Neural cell (in vitro differentiated cells): ENCODE measurements at regions not wholly inside any gene's neighbourhood (a gene's known extent, or its start where the extent isn't known, plus 50 kb on each side); places are given as distances from the start of the nearest gene placed in this dataset.

Experiments used
- EP300 ChIP-seq: fragments of 450-650 bp; conservative IDR thresholded peaks from 2 replicates; pipeline ENCODE4 v1.6.1; 2014; ENCODE audit warnings: antibody characterized with exemption, mild to moderate bottlenecking, moderate library complexity; ENCODE audit not compliant: poor library complexity, severe bottlenecking
- EZH2 ChIP-seq: fragments of 200-600, 300-800 bp; shearing (Covaris generic), sonication (generic); IDR thresholded peaks from 2 replicates; pipeline ENCODE4 v1.6.1; 2014; ENCODE audit warnings: antibody characterized with exemption, low read length, borderline replicate concordance, mild to moderate bottlenecking; ENCODE audit not compliant: insufficient read depth, poor library complexity, severe bottlenecking
- MXI1 ChIP-seq: fragments of 450-650 bp; conservative IDR thresholded peaks from 2 replicates; pipeline ENCODE4 v1.6.1; 2014; ENCODE audit warnings: antibody characterized with exemption, mild to moderate bottlenecking; ENCODE audit not compliant: poor library complexity, severe bottlenecking
- POLR2AphosphoS5 ChIP-seq: IDR thresholded peaks from 2 replicates; pipeline ENCODE4 v1.6.1; 2012
- SMC3 ChIP-seq: fragments of 450-650 bp; conservative IDR thresholded peaks from 2 replicates; pipeline ENCODE4 v1.6.1; 2014; ENCODE audit warnings: antibody characterized with exemption, mild to moderate bottlenecking, moderate library complexity; ENCODE audit not compliant: poor library complexity
- TAF1 ChIP-seq: IDR thresholded peaks from 2 replicates; pipeline ENCODE4 v1.6.1; 2012; ENCODE audit warnings: low read depth
- TF ChIP-seq, protein P1 (sequence below): IDR thresholded peaks from 2 replicates; pipeline ENCODE4 v1.6.1; 2012; ENCODE audit warnings: borderline replicate concordance
- TF ChIP-seq, protein P2 (sequence below): fragments of 450-650 bp; IDR thresholded peaks from 2 replicates; pipeline ENCODE4 v1.5.1; 2014; ENCODE audit warnings: antibody characterized with exemption, mild to moderate bottlenecking, moderate library complexity; ENCODE audit not compliant: poor library complexity, severe bottlenecking

DNA sequence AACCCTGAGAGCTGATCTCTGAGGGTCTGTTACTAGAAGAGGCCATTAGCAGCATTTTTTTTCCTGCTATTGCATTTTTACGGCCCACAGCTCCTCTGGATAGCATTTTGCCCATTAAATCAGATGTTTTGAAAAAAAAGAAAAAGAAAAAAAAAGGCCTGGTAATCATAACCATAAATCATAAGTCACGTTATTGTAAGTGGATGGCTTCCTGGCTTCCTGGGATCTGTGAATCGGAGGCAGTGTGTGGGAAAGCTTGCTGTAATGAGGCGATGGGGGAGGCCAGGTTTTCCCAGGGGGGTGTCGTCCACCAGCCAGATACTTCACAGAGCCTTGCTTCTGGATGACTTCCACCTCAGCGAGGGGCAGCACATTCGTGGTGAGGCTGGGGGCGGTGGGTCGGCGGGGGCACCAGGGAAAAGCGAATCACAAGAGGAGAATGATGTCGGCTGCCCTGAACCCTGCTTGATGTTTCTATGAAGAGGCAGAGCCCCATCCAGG is 106.5 kb upstream of the SYT13 start:
- no peak for TF ChIP-seq SMC3
- TF ChIP-seq, protein P1, sequence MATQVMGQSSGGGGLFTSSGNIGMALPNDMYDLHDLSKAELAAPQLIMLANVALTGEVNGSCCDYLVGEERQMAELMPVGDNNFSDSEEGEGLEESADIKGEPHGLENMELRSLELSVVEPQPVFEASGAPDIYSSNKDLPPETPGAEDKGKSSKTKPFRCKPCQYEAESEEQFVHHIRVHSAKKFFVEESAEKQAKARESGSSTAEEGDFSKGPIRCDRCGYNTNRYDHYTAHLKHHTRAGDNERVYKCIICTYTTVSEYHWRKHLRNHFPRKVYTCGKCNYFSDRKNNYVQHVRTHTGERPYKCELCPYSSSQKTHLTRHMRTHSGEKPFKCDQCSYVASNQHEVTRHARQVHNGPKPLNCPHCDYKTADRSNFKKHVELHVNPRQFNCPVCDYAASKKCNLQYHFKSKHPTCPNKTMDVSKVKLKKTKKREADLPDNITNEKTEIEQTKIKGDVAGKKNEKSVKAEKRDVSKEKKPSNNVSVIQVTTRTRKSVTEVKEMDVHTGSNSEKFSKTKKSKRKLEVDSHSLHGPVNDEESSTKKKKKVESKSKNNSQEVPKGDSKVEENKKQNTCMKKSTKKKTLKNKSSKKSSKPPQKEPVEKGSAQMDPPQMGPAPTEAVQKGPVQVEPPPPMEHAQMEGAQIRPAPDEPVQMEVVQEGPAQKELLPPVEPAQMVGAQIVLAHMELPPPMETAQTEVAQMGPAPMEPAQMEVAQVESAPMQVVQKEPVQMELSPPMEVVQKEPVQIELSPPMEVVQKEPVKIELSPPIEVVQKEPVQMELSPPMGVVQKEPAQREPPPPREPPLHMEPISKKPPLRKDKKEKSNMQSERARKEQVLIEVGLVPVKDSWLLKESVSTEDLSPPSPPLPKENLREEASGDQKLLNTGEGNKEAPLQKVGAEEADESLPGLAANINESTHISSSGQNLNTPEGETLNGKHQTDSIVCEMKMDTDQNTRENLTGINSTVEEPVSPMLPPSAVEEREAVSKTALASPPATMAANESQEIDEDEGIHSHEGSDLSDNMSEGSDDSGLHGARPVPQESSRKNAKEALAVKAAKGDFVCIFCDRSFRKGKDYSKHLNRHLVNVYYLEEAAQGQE = peak; percentile 50
- TF ChIP-seq, protein P2, sequence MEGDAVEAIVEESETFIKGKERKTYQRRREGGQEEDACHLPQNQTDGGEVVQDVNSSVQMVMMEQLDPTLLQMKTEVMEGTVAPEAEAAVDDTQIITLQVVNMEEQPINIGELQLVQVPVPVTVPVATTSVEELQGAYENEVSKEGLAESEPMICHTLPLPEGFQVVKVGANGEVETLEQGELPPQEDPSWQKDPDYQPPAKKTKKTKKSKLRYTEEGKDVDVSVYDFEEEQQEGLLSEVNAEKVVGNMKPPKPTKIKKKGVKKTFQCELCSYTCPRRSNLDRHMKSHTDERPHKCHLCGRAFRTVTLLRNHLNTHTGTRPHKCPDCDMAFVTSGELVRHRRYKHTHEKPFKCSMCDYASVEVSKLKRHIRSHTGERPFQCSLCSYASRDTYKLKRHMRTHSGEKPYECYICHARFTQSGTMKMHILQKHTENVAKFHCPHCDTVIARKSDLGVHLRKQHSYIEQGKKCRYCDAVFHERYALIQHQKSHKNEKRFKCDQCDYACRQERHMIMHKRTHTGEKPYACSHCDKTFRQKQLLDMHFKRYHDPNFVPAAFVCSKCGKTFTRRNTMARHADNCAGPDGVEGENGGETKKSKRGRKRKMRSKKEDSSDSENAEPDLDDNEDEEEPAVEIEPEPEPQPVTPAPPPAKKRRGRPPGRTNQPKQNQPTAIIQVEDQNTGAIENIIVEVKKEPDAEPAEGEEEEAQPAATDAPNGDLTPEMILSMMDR = no peak
- no peak for TF ChIP-seq EP300
- TF ChIP-seq EZH2 = no peak
- TF ChIP-seq POLR2AphosphoS5 = no peak
- TF ChIP-seq MXI1 = no peak
- TF ChIP-seq TAF1 = no peak
